Midbrain (tissue), 1 donor: ENCODE measurements at regions not wholly inside any gene's neighbourhood (a gene's known extent, or its start where the extent isn't known, plus 50 kb on each side); places are given as distances from the start of the nearest gene placed in this dataset.
"Not testable (repeated sequence)": the region's sequence is repeated elsewhere in the genome, so short reads cannot be mapped to it uniquely, and the experiment has no call there.

Source experiments
- DNase-seq: peaks from one replicate; lab custom pipeline; 2025; lab: John Stamatoyannopoulos, UW

DNA sequence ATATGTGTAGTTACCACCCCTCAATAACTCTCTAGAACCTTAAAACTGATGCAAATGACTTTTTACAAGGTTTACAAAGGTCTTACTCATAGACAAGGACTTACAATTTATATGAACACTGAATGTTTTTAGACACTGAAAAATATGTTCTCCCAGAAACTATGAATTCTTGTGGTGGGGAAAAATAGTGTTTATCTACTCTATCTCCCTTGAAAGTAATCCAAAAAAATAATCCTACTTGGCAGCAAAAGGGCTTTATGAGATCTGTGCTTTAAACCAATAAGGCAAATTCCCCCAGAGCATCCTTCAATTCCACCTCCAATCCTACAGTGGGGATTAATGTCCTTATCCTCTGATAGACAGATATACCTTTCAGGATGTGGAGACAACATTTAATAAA is 1984.1 kb upstream of the RAG2 start:
- DNase-seq: no peak

DNA sequence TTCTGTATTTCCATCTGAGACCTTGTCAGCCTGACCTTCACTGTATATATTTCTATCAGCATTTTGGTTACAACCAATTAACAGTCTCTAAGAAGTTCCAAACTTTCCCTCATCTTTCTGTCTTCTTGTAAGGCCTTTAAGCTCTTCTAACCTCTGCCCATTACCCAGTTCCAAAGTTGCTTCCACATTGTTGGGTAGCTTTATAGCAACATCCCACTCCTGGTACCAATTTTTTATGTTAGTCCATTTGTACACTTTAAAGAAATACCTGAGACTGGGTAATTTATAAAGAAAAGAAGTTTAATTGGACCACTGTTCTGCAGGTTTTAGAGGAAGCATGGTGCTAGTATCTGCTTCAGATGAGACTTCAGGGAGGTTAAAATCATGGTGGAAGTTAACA is 1979.7 kb upstream of the RAG2 start:
- DNase-seq: no peak

- DNase-seq: no peak
Observed at GRCh38 chr11:38562562-38562961, 1964.5 kb upstream of the RAG2 start.

- no peak for DNase-seq
Observed at GRCh38 chr11:38553148-38553547, 1955.1 kb upstream of the RAG2 start.

DNA sequence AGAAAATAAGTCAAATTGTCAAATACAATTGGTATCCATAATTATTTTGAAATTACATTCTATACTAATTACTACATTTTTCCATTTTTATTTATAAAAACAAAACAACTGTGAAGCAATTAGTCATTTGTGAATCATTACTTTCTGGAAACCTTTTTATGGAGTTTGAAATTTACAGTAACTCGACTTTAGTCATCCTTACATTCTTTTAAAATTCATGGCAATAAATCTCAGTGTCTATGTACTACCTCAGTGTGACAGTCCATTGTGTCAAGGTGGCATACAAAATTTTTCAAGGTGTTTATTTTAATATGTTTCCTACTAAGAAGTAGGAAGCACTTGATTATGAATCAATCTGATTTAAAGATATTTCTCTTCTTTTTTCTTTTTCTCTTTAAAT is 1949.4 kb upstream of the RAG2 start:
- no peak for DNase-seq

- no peak for DNase-seq
Observed at GRCh38 chr11:38543986-38544385, 1946.0 kb upstream of the RAG2 start.

GRCh38 chr11:38543311-38543710 is 1945.3 kb upstream of the RAG2 start:
- no peak for DNase-seq

DNA sequence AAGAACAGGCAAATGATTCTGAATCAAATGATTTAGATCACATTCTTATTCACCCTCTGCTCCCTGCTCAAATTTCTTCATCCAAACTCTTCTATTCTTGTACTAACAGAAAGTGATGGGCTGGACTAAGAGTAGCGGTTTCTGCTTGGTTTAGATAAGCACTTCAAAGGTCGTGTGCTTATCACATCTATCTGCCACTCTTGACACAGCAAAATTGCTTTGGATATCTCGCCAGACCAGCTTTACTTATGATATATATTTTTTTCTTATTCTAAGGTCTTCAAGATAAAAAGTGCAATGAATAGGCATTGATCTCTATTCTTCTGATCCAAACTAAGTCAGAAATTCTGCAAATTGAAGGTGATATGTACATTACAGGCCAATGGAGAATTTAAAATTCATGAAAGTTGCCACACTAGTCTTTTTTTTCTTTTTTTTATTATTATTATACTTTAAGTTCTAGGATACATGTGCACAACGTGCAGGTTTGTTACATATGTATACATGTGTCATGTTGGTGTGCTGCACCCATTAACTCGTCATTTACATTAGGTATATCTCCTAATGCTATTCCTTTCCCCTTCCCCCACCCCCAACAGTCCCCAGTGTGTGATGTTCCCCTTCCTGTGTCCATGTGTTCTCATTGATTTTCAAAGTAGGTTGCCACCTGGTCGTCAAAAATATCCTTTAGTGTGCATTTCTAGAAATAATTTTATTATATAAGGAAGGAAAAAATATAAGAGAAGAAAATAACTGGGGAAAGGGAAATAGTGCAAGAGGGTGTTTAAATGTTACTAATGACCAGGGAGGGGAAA is 1941.0 kb upstream of the RAG2 start:
- no peak for DNase-seq

DNA sequence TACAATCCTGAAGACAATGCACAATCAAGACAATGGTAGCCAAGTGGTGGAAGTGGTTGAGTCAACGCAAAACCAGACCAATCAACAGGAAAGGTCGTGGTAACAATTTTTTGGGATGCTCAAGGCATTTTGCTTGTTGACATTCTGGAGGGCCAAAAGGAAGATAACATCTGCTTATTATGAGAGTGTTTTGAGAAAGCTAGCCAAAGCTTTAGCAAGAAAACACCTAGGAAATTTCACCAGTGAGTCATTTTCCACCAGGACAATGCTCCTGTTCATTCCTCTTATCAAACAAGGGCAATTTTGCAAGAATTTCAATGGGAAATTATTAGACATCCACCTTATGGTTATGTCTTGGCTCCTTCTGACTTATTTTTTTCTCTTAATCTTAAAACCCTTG is 1932.2 kb upstream of the RAG2 start:
- DNase-seq: no peak

DNA sequence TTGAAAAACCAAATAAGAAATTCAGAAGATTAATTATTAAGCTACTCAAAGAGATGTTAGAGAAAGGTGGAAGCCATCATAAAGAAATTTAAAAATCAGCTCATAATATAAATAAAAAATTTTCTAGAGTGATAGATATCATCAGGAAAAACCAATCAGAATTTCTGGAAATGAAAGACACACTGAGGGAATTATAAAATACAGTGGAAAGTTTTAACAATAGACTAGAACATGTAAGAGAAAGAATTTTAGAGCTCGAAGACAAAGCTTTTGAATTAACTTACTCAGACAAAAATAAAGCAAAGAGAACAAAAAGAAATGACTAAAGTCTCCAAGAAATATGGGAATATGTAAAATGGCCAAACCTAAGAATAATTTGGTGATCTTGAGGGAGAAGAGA is 1926.9 kb upstream of the RAG2 start:
- DNase-seq: no peak

- no peak for DNase-seq
Observed at GRCh38 chr11:38517991-38518390, 1920.0 kb upstream of the RAG2 start.

- not testable (repeated sequence) for DNase-seq
Observed at GRCh38 chr11:38512830-38513229, 1914.8 kb upstream of the RAG2 start.

- DNase-seq: no peak
Observed at GRCh38 chr11:38510041-38510440, 1912.0 kb upstream of the RAG2 start.

- DNase-seq: no peak
Observed at GRCh38 chr11:38503876-38504275, 1905.8 kb upstream of the RAG2 start.

- DNase-seq: no peak
Observed at GRCh38 chr11:38498721-38499120, 1900.7 kb upstream of the RAG2 start.

GRCh38 chr11:38491986-38492385 is 1894.0 kb upstream of the RAG2 start:
- DNase-seq: no peak

- DNase-seq: no peak
Observed at GRCh38 chr11:38481391-38481790, 1883.4 kb upstream of the RAG2 start.

- DNase-seq: no peak
Observed at GRCh38 chr11:38476808-38477575, 1879.0 kb upstream of the RAG2 start.

DNA sequence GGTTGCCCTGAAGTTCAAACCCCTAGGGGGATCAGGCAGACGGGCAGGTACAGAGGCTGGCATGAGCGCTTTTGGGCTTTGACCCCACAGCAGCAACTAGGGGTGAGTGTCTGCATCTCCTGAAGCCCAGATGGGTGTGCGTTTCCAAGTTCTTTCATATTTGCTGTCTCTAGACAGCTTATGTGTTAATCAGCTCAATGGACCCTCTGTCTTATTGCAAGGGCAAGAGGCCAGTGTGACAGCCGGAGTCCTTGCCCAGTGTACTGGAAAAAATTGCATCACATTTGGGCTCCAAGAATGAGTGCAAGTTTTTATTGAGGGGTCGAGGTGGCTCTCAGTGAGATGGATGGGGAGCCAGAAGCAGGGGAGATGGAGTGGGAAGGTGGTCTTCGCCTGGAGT is 1863.7 kb upstream of the RAG2 start:
- no peak for DNase-seq

GRCh38 chr11:38460896-38461295 is 1862.9 kb upstream of the RAG2 start:
- no peak for DNase-seq

DNA sequence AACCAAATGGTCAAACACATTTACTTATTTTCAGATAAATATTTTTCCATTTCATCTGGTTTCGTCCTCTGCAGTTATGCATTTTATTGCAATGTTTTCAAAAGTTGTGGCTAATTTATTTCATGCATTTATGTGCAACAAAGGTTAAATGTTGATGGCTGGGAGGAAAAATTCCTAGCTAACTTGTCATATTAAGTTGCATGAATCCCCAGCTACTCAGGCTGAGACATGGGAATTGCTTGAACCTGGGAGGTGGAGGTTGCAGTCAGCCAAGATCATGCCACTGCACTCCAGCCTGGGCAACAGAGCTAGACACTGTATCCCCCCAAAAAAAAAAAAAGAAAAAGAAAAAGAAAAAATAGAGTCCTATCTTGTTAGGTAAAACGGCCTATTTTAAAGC is 1862.4 kb upstream of the RAG2 start:
- no peak for DNase-seq

- no peak for DNase-seq
Observed at GRCh38 chr11:38456371-38456770, 1858.3 kb upstream of the RAG2 start.

DNA sequence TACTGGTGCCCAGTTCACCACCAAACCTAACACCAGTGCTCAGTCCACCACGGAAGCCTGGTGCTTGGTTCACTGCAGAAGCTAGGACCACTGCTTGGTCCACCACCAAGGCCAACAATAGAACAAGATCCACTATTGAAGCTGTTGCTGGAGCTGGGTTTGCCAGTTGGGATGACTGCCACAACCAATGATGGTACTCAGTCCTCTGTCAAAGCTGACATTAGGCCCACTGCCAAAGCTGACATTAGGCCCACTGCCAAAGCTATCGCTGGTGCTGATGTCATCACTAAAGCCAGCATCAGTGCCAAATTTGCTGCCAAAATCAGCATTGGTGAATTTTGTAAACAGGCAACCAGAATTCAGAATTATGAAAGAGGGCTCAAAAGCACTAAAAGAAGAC is 1850.2 kb upstream of the RAG2 start:
- DNase-seq: no peak

GRCh38 chr11:38446336-38446735 is 1848.3 kb upstream of the RAG2 start:
- DNase-seq: no peak
